NCI-H526 treated with DMSO at 0.1 percent for 48 hours (cell line): ENCODE measurements at regions not wholly inside any gene's neighbourhood (a gene's known extent, or its start where the extent isn't known, plus 50 kb on each side); places are given as distances from the start of the nearest gene placed in this dataset.
"Not testable (repeated sequence)": the region's sequence is repeated elsewhere in the genome, so short reads cannot be mapped to it uniquely, and the experiment has no call there.

ENCODE experiments used
- DNase-seq: peaks from one replicate; lab custom pipeline; 2025; lab: John Stamatoyannopoulos, UW

- DNase-seq, result no peak
Measured at GRCh38 chr11:15300341-15300740, 185.6 kb downstream of the INSC start.

GRCh38 chr11:15307619-15308024 is 192.9 kb downstream of the INSC start:
- DNase-seq, result no peak

- no peak for DNase-seq
Measured at GRCh38 chr11:15308840-15309239, 194.1 kb downstream of the INSC start.

- DNase-seq, result no peak
Measured at GRCh38 chr11:15309296-15309695, 194.6 kb downstream of the INSC start.

- DNase-seq, result no peak
Measured at GRCh38 chr11:15313862-15314261, 199.1 kb downstream of the INSC start.

- DNase-seq, result no peak
Measured at GRCh38 chr11:15318814-15319213, 204.1 kb downstream of the INSC start.

GRCh38 chr11:15326520-15326919 is 211.8 kb downstream of the INSC start:
- no peak for DNase-seq

- DNase-seq, result peak; percentile 86
Measured at GRCh38 chr11:15327786-15328231, 213.1 kb downstream of the INSC start.

GRCh38 chr11:15333407-15333806 is 218.7 kb downstream of the INSC start:
- no peak for DNase-seq

GRCh38 chr11:15334766-15335165 is 220.0 kb downstream of the INSC start:
- no peak for DNase-seq

- DNase-seq, result no peak
Measured at GRCh38 chr11:15336021-15336420, 221.3 kb downstream of the INSC start.

- no peak for DNase-seq
Measured at GRCh38 chr11:15339302-15339701, 224.6 kb downstream of the INSC start.

GRCh38 chr11:15341587-15341986 is 226.9 kb downstream of the INSC start:
- DNase-seq, result no peak

- no peak for DNase-seq
Measured at GRCh38 chr11:15342163-15342562, 227.4 kb downstream of the INSC start.

GRCh38 chr11:15346907-15347306 is 232.2 kb downstream of the INSC start:
- no peak for DNase-seq

GRCh38 chr11:15347969-15348734 is 233.4 kb downstream of the INSC start:
- DNase-seq, result no peak

GRCh38 chr11:15349413-15349812 is 234.7 kb downstream of the INSC start:
- no peak for DNase-seq

- DNase-seq, result no peak
Measured at GRCh38 chr11:15361316-15361715, 246.6 kb downstream of the INSC start.

- not testable (repeated sequence) for DNase-seq
Measured at GRCh38 chr11:15365286-15365685, 250.6 kb downstream of the INSC start.

GRCh38 chr11:15367695-15368094 is 253.0 kb downstream of the INSC start:
- no peak for DNase-seq

- DNase-seq, result no peak
Measured at GRCh38 chr11:15370495-15371147, 255.9 kb downstream of the INSC start.

- DNase-seq, result no peak
Measured at GRCh38 chr11:15371533-15371932, 256.8 kb downstream of the INSC start.

- no peak for DNase-seq
Measured at GRCh38 chr11:15374418-15374817, 259.7 kb downstream of the INSC start.

GRCh38 chr11:15378941-15379340 is 264.2 kb downstream of the INSC start:
- DNase-seq, result no peak
